WTC11 (cell line): ENCODE measurements at regions not wholly inside any gene's neighbourhood (a gene's known extent, or its start where the extent isn't known, plus 50 kb on each side); places are given as distances from the start of the nearest gene placed in this dataset.

Source experiments
- ATAC-seq: fragments of 200-7000 bp; cut with Tn5 transposase; 2 replicates; pipeline ENCODE4 v1.10.0; 2021; ENCODE audit warnings: mild to moderate bottlenecking, moderate library complexity
- CTCF ChIA-PET: fragments of 300-600 bp; sonication (Branson Sonifier 250); formaldehyde crosslinking; loops from one replicate; lab custom pipeline; 2021; ENCODE audit warnings: antibody characterized with exemption; lab: Charles Lee
- POLR2A ChIA-PET: fragments of 350-600 bp; sonication (Branson Sonifier 250); formaldehyde crosslinking; loops from one replicate; lab custom pipeline; 2021; ENCODE audit warnings: antibody characterized with exemption; lab: Charles Lee
- DNase-seq: peaks from one replicate; pipeline ENCODE4 v3.0.0; 2021; ENCODE audit warnings: low spot score
- H3K27ac Mint-ChIP-seq: 2 replicates; pipeline ENCODE4 v1.8.0; 2021; ENCODE audit warnings: mixed read lengths
- H3K27me3 Mint-ChIP-seq: 2 replicates; pipeline ENCODE4 v1.8.0; 2021; ENCODE audit warnings: low read depth, mild to moderate bottlenecking, moderate library complexity, mixed read lengths
- H3K36me3 Mint-ChIP-seq: 2 replicates; pipeline ENCODE4 v1.8.0; 2021; ENCODE audit warnings: mixed read lengths
- H3K4me1 Mint-ChIP-seq: 2 replicates; pipeline ENCODE4 v1.8.0; 2022; ENCODE audit warnings: mixed read lengths
- H3K4me3 Mint-ChIP-seq: 2 replicates; pipeline ENCODE4 v1.8.0; 2021; ENCODE audit warnings: mild to moderate bottlenecking, moderate library complexity, mixed read lengths
- H3K9me3 Mint-ChIP-seq: 2 replicates; pipeline ENCODE4 v1.8.0; 2021; ENCODE audit warnings: mixed read lengths
- ATF3 ChIP-seq: sonication (generic); formaldehyde crosslinking; conservative IDR thresholded peaks from 2 replicates; pipeline ENCODE4 v1.8.1; 2022; ENCODE audit warnings: mild to moderate bottlenecking, missing genetic modification reagents
- ESRRA ChIP-seq: sonication (generic); formaldehyde crosslinking; IDR thresholded peaks from 2 replicates; pipeline ENCODE4 v1.8.1; 2022; ENCODE audit warnings: mild to moderate bottlenecking, missing genetic modification reagents, borderline replicate concordance
- ETV6 ChIP-seq: sonication (generic); formaldehyde crosslinking; IDR thresholded peaks from 2 replicates; pipeline ENCODE4 v1.8.1; 2022; ENCODE audit warnings: mild to moderate bottlenecking, missing genetic modification reagents
- GRHL2 ChIP-seq: fragments of 250-450 bp; sonication (Bioruptor Pico); IDR thresholded peaks from 2 replicates; pipeline ENCODE4 v1.8.0; 2022; ENCODE audit warnings: mild to moderate bottlenecking, moderate library complexity; ENCODE audit not compliant: insufficient replicate concordance, severe bottlenecking
- PRRX2 ChIP-seq: fragments of 250-450 bp; sonication (Bioruptor Pico); IDR thresholded peaks from 2 replicates; pipeline ENCODE4 v1.8.0; 2021; ENCODE audit warnings: mild to moderate bottlenecking
- RORB ChIP-seq: fragments of 250-450 bp; sonication (Bioruptor Pico); IDR thresholded peaks from 2 replicates; pipeline ENCODE4 v1.9.0; 2021; ENCODE audit warnings: mild to moderate bottlenecking
- SMAD3 ChIP-seq: sonication (generic); formaldehyde crosslinking; IDR thresholded peaks from 2 replicates; pipeline ENCODE4 v1.8.0; 2022; ENCODE audit warnings: missing genetic modification reagents, mild to moderate bottlenecking, borderline replicate concordance
- SMAD4 ChIP-seq: sonication (generic); formaldehyde crosslinking; IDR thresholded peaks from 2 replicates; pipeline ENCODE4 v1.8.0; 2022; ENCODE audit warnings: mild to moderate bottlenecking, missing genetic modification reagents
- TCF7 ChIP-seq: sonication (generic); formaldehyde crosslinking; IDR thresholded peaks from 2 replicates; pipeline ENCODE4 v1.8.0; 2022; ENCODE audit warnings: mild to moderate bottlenecking, low read depth, missing genetic modification reagents, moderate library complexity
- TP53 ChIP-seq: sonication (generic); formaldehyde crosslinking; IDR thresholded peaks from 2 replicates; pipeline ENCODE4 v1.8.1; 2023; ENCODE audit warnings: mild to moderate bottlenecking, missing genetic modification reagents
- ZNF232 ChIP-seq: sonication (generic); formaldehyde crosslinking; IDR thresholded peaks from 2 replicates; pipeline ENCODE4 v1.8.0; 2022; ENCODE audit warnings: mild to moderate bottlenecking, missing genetic modification reagents
- ZNF532 ChIP-seq: fragments of 250-450 bp; sonication (Bioruptor Pico); IDR thresholded peaks from 2 replicates; pipeline ENCODE4 v1.9.0; 2021; ENCODE audit warnings: mild to moderate bottlenecking, borderline replicate concordance
- TF ChIP-seq, protein P1 (sequence below): fragments of 250-450 bp; sonication (Bioruptor Pico); IDR thresholded peaks from 2 replicates; pipeline ENCODE4 v1.8.0; 2021; ENCODE audit warnings: mild to moderate bottlenecking
- TF ChIP-seq, protein P2 (sequence below): sonication (generic); formaldehyde crosslinking; IDR thresholded peaks from 2 replicates; pipeline ENCODE4 v1.8.0; 2023; ENCODE audit warnings: missing genetic modification reagents
- TF ChIP-seq, protein P3 (sequence below): sonication (generic); formaldehyde crosslinking; IDR thresholded peaks from 2 replicates; pipeline ENCODE4 v1.8.1; 2022; ENCODE audit warnings: mild to moderate bottlenecking, missing genetic modification reagents, moderate library complexity, borderline replicate concordance
- TF ChIP-seq, protein P4 (sequence below): sonication (generic); formaldehyde crosslinking; IDR thresholded peaks from 2 replicates; pipeline ENCODE4 v1.8.0; 2023; ENCODE audit warnings: missing genetic modification reagents, mild to moderate bottlenecking, borderline replicate concordance

DNA sequence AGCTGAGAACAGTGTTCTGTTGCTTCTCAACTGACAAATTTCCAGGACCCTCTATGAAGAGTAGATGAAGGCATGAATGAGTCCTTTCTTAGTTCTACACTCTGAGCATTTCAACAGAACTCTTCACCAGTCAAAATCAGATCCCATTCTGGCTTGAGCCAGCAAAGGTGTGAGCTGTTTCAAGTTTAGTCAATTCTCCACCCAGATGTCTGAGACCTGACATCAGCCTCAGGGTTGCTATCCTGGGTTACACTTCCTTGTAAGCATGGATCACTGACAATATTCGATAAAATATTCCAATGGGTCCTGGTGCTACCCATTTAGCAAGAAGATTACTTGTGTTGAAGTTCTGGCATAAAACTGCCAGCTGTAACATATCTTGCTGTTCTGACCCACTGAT lies 97.6 kb upstream of the PPP2R3A start:
- POLR2A ChIA-PET, result no interaction called here
- CTCF ChIA-PET, result no interaction called here
- peaks cover 4% of the 10 kb centered on the region for H3K36me3 Mint-ChIP-seq

DNA sequence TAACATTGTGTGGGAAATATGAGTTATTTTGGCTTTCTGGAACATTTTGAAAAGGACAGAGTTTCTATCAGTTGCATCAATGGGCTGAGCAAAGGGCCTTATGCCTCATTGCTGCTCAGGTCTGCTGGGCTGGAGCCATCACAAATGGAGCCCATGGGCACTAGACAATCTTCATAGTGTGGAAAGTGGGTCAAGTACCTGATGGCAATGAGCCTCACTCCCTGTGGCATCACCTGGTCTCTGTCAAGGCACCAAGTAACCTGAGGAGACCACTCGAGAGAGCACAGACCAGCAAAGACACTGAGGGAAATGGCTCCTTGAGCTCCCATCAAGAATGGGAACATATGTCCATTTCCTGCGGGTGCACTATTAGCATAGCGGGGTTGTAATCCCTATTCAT lies 96.7 kb upstream of the PPP2R3A start:
- POLR2A ChIA-PET, result no interaction called here
- H3K9me3 Mint-ChIP-seq, result peaks cover 29% of the 10 kb centered on the region
- H3K27ac Mint-ChIP-seq, result no peak overlapping the region
- no peak overlapping the region for H3K4me3 Mint-ChIP-seq
- CTCF ChIA-PET, result no interaction called here
- ATAC-seq (no peak), DNase-seq (no peak)
- H3K27me3 Mint-ChIP-seq, result peaks cover 2% of the 10 kb centered on the region; the same call in 1 of the 2 replicates
- H3K36me3 Mint-ChIP-seq, result peaks cover 11% of the 10 kb centered on the region
- no peak for TF ChIP-seq RORB (CRISPR knock-in tag)
- TF ChIP-seq SMAD3 (CRISPR knock-in tag), result no peak
- no peak for TF ChIP-seq PRRX2 (CRISPR knock-in tag)
- no peak for TF ChIP-seq ATF3 (CRISPR knock-in tag)
- no peak for TF ChIP-seq TP53 (CRISPR knock-in tag)
- no peak for TF ChIP-seq GRHL2
- no peak for TF ChIP-seq SMAD4 (CRISPR knock-in tag)
- TF ChIP-seq, protein P1, sequence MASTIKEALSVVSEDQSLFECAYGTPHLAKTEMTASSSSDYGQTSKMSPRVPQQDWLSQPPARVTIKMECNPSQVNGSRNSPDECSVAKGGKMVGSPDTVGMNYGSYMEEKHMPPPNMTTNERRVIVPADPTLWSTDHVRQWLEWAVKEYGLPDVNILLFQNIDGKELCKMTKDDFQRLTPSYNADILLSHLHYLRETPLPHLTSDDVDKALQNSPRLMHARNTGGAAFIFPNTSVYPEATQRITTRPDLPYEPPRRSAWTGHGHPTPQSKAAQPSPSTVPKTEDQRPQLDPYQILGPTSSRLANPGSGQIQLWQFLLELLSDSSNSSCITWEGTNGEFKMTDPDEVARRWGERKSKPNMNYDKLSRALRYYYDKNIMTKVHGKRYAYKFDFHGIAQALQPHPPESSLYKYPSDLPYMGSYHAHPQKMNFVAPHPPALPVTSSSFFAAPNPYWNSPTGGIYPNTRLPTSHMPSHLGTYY (CRISPR knock-in tag), result no peak
- no peak for TF ChIP-seq ZNF232 (CRISPR knock-in tag)
- TF ChIP-seq, protein P2, sequence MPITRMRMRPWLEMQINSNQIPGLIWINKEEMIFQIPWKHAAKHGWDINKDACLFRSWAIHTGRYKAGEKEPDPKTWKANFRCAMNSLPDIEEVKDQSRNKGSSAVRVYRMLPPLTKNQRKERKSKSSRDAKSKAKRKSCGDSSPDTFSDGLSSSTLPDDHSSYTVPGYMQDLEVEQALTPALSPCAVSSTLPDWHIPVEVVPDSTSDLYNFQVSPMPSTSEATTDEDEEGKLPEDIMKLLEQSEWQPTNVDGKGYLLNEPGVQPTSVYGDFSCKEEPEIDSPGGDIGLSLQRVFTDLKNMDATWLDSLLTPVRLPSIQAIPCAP, result no peak
- no peak for TF ChIP-seq ESRRA (CRISPR knock-in tag)
- TF ChIP-seq, protein P3, sequence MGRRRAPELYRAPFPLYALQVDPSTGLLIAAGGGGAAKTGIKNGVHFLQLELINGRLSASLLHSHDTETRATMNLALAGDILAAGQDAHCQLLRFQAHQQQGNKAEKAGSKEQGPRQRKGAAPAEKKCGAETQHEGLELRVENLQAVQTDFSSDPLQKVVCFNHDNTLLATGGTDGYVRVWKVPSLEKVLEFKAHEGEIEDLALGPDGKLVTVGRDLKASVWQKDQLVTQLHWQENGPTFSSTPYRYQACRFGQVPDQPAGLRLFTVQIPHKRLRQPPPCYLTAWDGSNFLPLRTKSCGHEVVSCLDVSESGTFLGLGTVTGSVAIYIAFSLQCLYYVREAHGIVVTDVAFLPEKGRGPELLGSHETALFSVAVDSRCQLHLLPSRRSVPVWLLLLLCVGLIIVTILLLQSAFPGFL (CRISPR knock-in tag), result no peak
- TF ChIP-seq, protein P4, sequence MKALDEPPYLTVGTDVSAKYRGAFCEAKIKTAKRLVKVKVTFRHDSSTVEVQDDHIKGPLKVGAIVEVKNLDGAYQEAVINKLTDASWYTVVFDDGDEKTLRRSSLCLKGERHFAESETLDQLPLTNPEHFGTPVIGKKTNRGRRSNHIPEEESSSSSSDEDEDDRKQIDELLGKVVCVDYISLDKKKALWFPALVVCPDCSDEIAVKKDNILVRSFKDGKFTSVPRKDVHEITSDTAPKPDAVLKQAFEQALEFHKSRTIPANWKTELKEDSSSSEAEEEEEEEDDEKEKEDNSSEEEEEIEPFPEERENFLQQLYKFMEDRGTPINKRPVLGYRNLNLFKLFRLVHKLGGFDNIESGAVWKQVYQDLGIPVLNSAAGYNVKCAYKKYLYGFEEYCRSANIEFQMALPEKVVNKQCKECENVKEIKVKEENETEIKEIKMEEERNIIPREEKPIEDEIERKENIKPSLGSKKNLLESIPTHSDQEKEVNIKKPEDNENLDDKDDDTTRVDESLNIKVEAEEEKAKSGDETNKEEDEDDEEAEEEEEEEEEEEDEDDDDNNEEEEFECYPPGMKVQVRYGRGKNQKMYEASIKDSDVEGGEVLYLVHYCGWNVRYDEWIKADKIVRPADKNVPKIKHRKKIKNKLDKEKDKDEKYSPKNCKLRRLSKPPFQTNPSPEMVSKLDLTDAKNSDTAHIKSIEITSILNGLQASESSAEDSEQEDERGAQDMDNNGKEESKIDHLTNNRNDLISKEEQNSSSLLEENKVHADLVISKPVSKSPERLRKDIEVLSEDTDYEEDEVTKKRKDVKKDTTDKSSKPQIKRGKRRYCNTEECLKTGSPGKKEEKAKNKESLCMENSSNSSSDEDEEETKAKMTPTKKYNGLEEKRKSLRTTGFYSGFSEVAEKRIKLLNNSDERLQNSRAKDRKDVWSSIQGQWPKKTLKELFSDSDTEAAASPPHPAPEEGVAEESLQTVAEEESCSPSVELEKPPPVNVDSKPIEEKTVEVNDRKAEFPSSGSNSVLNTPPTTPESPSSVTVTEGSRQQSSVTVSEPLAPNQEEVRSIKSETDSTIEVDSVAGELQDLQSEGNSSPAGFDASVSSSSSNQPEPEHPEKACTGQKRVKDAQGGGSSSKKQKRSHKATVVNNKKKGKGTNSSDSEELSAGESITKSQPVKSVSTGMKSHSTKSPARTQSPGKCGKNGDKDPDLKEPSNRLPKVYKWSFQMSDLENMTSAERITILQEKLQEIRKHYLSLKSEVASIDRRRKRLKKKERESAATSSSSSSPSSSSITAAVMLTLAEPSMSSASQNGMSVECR, result no peak
- TF ChIP-seq ZNF532, result no peak
- no peaks in the 10 kb centered on the region for H3K4me1 Mint-ChIP-seq

More for the DNA sequence above, 97.6 kb upstream of the PPP2R3A start:
- no peak overlapping the region for H3K27ac Mint-ChIP-seq
- no peak overlapping the region for H3K4me3 Mint-ChIP-seq
- TF ChIP-seq ETV6 (CRISPR knock-in tag) (no peak), GRHL2 (no peak), TCF7 (CRISPR knock-in tag) (no peak)
- H3K4me1 Mint-ChIP-seq, result no peaks in the 10 kb centered on the region
- ATAC-seq (no peak), DNase-seq (no peak)
- peaks cover 20% of the 10 kb centered on the region for H3K9me3 Mint-ChIP-seq
- peaks cover 2% of the 10 kb centered on the region; the same call in 1 of the 2 replicates for H3K27me3 Mint-ChIP-seq
